ENCODE measurements at regions not wholly inside any gene's neighbourhood (a gene's known extent, or its start where the extent isn't known, plus 50 kb on each side); places are given as distances from the start of the nearest gene placed in this dataset.

DNA sequence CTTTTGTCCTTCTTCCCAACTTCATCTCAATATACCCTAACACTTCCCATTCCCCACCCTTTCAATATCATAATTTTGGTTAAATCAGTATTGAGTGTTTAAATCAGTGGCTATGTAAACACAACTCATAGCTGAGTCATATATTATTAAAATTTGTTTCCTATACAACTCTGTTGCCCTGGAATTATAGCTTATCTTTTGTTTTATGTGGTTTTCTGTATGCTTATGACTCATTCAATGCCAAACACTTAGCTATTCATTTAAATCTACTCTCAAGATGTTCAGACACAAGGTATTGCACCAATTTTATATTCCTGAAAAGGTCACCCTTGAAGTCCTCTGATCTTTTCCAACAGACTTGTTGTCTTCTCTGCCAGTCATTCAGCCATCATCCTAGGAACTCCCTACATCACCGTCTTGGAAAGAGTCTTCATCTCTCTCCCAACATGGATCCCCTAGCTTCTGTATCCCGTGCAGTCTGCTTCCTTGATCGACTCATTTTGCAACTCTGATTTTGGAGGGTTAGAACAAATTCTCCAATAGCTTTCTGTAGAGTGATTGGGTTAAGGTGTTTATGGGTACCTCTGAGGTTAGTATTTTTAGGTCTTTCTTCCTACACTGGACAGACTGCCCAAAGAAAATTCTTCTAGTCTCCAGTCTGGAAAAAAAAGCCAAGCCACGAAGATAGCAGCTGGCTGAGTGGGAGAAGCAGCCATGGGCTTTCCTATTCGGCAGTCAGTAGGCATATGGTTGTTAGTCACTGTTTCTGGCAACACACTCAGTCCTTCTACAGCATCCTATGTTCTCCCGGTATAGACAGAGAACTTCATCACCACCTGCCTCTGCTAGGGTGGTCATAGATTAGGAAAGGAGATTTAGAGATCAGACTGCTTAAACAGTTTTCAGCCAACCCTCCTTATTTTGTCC lies 102.1 kb downstream of the CRPPA start:
- Histone ChIP-seq H3K9ac (ENCODE audit: low read depth, low read length) (no peak overlapping the region), H3K36me3 (ENCODE audit: control insufficient read depth, insufficient read depth, low read length) (no peaks in the 10 kb centered on the region), H3K9me3 (ENCODE audit: control insufficient read depth, insufficient read depth, low read length) (no peaks in the 10 kb centered on the region), H3K27me3 (ENCODE audit: control insufficient read depth, insufficient read depth, low read length) (no peaks in the 10 kb centered on the region), H3K4me1 (ENCODE audit: control insufficient read depth, insufficient read depth, low read length) (no peaks in the 10 kb centered on the region), H3K27ac (ENCODE audit: low read depth, low read length) (no peak overlapping the region), H3K4me3 (ENCODE audit: low read depth, low read length) (no peak overlapping the region)

DNA sequence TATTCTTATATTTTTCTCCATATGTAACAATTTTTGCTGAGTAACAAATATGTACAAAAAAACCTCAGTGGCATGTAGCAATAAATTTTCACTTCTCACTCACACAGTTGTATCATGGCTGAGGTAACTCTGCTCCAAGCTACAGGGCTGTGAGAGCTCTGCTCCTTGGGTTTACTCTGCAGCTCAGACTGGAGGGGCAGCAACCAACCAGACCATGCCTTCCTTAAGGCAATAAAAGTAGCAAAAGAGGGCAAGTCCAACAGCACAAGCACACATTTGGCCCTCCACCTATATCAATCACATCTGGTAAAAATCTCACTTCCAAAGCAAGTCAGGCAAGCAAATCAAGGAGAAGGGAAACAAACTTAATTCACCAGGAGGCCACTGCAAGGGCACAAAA lies 102.9 kb downstream of the CRPPA start:
- H3K36me3 ChIP-seq (ENCODE audit: control insufficient read depth, insufficient read depth, low read length): no peaks in the 10 kb centered on the region
- H3K27me3 ChIP-seq (ENCODE audit: control insufficient read depth, insufficient read depth, low read length): no peaks in the 10 kb centered on the region
- H3K4me3 ChIP-seq (ENCODE audit: low read depth, low read length): no peak overlapping the region
- H3K27ac ChIP-seq (ENCODE audit: low read depth, low read length): no peak overlapping the region
- H3K4me1 ChIP-seq (ENCODE audit: control insufficient read depth, insufficient read depth, low read length): no peaks in the 10 kb centered on the region
- H3K9me3 ChIP-seq (ENCODE audit: control insufficient read depth, insufficient read depth, low read length): no peaks in the 10 kb centered on the region
- H3K9ac ChIP-seq (ENCODE audit: low read depth, low read length): no peak overlapping the region

- no peak overlapping the region for H3K27ac ChIP-seq (ENCODE audit: low read depth, low read length)
- no peak overlapping the region for H3K4me3 ChIP-seq (ENCODE audit: low read depth, low read length)
- no peaks in the 10 kb centered on the region for H3K27me3 ChIP-seq (ENCODE audit: control insufficient read depth, insufficient read depth, low read length)
- no peaks in the 10 kb centered on the region for H3K9me3 ChIP-seq (ENCODE audit: control insufficient read depth, insufficient read depth, low read length)
- no peak overlapping the region for H3K9ac ChIP-seq (ENCODE audit: low read depth, low read length)
- H3K4me1 ChIP-seq (ENCODE audit: control insufficient read depth, insufficient read depth, low read length): no peaks in the 10 kb centered on the region
- no peaks in the 10 kb centered on the region for H3K36me3 ChIP-seq (ENCODE audit: control insufficient read depth, insufficient read depth, low read length)
Observed at GRCh38 chr7:16317406-16317805, 103.9 kb downstream of the CRPPA start.

- no peak overlapping the region for H3K4me3 ChIP-seq (ENCODE audit: low read depth, low read length)
- H3K9ac ChIP-seq (ENCODE audit: low read depth, low read length): no peak overlapping the region
- H3K9me3 ChIP-seq (ENCODE audit: control insufficient read depth, insufficient read depth, low read length): no peaks in the 10 kb centered on the region
- no peaks in the 10 kb centered on the region for H3K36me3 ChIP-seq (ENCODE audit: control insufficient read depth, insufficient read depth, low read length)
- no peaks in the 10 kb centered on the region for H3K27me3 ChIP-seq (ENCODE audit: control insufficient read depth, insufficient read depth, low read length)
- H3K27ac ChIP-seq (ENCODE audit: low read depth, low read length): no peak overlapping the region
- no peaks in the 10 kb centered on the region for H3K4me1 ChIP-seq (ENCODE audit: control insufficient read depth, insufficient read depth, low read length)
Observed at GRCh38 chr7:16315280-16315679, 106.1 kb downstream of the CRPPA start.

DNA sequence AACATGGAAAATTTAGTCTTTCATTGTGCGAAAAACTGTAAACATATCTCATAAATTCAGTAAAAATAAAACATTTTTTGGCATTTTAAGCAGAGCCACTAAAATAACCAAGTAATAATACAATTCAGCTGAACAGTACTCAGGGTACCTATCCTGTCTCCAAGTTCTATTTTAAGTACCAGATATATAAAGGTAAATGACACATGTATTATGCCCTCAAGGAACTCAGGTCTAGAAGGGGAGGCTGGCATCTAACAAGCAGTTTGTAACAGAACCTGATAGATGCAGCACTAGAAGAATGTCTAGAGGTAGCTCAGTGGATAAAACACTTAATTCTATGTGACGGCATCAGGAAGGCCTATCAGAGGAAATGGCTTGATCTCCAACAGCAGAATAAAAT lies 112.2 kb downstream of the CRPPA start:
- no peak overlapping the region for H3K9ac ChIP-seq (ENCODE audit: low read depth, low read length)
- no peaks in the 10 kb centered on the region for H3K4me1 ChIP-seq (ENCODE audit: control insufficient read depth, insufficient read depth, low read length)
- H3K27ac ChIP-seq (ENCODE audit: low read depth, low read length): no peak overlapping the region
- H3K36me3 ChIP-seq (ENCODE audit: control insufficient read depth, insufficient read depth, low read length): no peaks in the 10 kb centered on the region
- no peak overlapping the region for H3K4me3 ChIP-seq (ENCODE audit: low read depth, low read length)
- H3K9me3 ChIP-seq (ENCODE audit: control insufficient read depth, insufficient read depth, low read length): no peaks in the 10 kb centered on the region
- H3K27me3 ChIP-seq (ENCODE audit: control insufficient read depth, insufficient read depth, low read length): no peaks in the 10 kb centered on the region

DNA sequence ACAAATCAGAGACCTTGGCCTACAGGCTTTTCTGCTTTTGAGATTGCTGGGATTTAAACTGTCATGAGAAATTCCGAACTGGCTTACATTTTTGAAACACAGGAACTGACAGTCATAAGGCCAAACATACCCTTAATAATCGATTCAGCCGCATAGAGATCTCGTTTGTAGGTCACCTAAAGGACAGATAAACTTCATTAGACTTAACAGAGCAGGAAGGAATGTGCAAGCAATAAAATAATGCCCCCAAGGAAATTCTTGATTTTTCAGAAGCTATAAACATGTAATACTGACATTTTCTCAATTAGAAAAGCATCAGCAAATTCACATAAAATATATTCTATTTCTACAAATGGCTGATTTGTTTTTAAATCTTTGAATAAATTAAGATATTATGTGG lies 120.0 kb downstream of the CRPPA start:
- Histone ChIP-seq H3K9me3 (ENCODE audit: control insufficient read depth, insufficient read depth, low read length) (no peaks in the 10 kb centered on the region), H3K27me3 (ENCODE audit: control insufficient read depth, insufficient read depth, low read length) (no peaks in the 10 kb centered on the region), H3K4me1 (ENCODE audit: control insufficient read depth, insufficient read depth, low read length) (no peaks in the 10 kb centered on the region), H3K27ac (ENCODE audit: low read depth, low read length) (no peak overlapping the region), H3K9ac (ENCODE audit: low read depth, low read length) (no peak overlapping the region), H3K4me3 (ENCODE audit: low read depth, low read length) (no peak overlapping the region), H3K36me3 (ENCODE audit: control insufficient read depth, insufficient read depth, low read length) (no peaks in the 10 kb centered on the region)

DNA sequence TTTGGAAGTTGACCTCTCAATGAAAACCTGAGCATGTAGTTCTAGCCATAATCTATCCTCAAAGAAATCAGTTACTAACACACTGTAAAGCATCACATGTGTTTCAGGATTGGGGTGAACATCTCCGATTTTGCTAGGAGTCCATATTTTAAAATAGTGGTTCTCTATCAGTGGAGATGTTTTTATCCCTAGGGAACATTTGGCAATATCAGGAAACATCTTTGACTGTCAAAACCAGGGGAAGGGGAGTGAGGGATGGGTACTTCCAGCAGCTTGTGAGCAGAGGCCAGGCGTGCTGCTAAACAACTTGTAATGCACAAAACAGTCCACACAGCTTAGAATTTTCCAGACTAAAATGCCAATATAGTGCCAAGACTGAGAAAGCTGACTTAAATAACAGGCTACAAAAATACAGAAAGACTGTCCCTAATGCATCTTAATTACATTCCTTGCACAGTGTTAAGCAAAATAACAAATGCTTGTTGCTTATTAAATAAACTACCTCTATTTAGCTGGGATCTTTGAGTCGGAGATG lies 120.9 kb downstream of the CRPPA start:
- Histone ChIP-seq H3K4me3 (ENCODE audit: low read depth, low read length) (no peak overlapping the region), H3K27ac (ENCODE audit: low read depth, low read length) (no peak overlapping the region), H3K9ac (ENCODE audit: low read depth, low read length) (no peak overlapping the region), H3K36me3 (ENCODE audit: control insufficient read depth, insufficient read depth, low read length) (no peaks in the 10 kb centered on the region), H3K4me1 (ENCODE audit: control insufficient read depth, insufficient read depth, low read length) (no peaks in the 10 kb centered on the region), H3K9me3 (ENCODE audit: control insufficient read depth, insufficient read depth, low read length) (no peaks in the 10 kb centered on the region), H3K27me3 (ENCODE audit: control insufficient read depth, insufficient read depth, low read length) (no peaks in the 10 kb centered on the region)

- Histone ChIP-seq H3K9me3 (ENCODE audit: control insufficient read depth, insufficient read depth, low read length) (no peaks in the 10 kb centered on the region), H3K36me3 (ENCODE audit: control insufficient read depth, insufficient read depth, low read length) (no peaks in the 10 kb centered on the region), H3K27me3 (ENCODE audit: control insufficient read depth, insufficient read depth, low read length) (no peaks in the 10 kb centered on the region), H3K27ac (ENCODE audit: low read depth, low read length) (no peak overlapping the region), H3K4me1 (ENCODE audit: control insufficient read depth, insufficient read depth, low read length) (no peaks in the 10 kb centered on the region), H3K4me3 (ENCODE audit: low read depth, low read length) (no peak overlapping the region), H3K9ac (ENCODE audit: low read depth, low read length) (no peak overlapping the region)
Observed at GRCh38 chr7:16299853-16300252, 121.5 kb downstream of the CRPPA start.

DNA sequence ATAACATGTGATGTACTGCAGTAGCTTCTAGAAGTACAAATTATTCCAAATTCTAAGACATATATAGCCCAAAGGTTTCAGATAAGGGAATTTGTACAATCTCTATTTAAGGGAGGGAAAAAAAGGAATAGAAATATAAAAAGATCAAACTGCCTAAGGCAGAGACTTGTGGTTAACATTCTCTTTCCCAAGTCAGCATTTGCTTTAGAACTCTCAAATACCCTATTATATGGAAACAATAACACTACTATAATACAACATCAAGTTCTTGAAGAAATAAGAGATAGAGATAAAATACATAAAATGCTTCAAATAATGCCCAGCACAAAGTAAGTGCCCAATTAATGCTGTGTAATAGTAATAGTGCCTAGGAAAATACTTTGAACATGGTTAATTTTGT lies 123.1 kb downstream of the CRPPA start:
- Histone ChIP-seq H3K9me3 (ENCODE audit: control insufficient read depth, insufficient read depth, low read length) (no peaks in the 10 kb centered on the region), H3K27me3 (ENCODE audit: control insufficient read depth, insufficient read depth, low read length) (no peaks in the 10 kb centered on the region), H3K27ac (ENCODE audit: low read depth, low read length) (no peak overlapping the region), H3K4me1 (ENCODE audit: control insufficient read depth, insufficient read depth, low read length) (no peaks in the 10 kb centered on the region), H3K4me3 (ENCODE audit: low read depth, low read length) (no peak overlapping the region), H3K36me3 (ENCODE audit: control insufficient read depth, insufficient read depth, low read length) (no peaks in the 10 kb centered on the region), H3K9ac (ENCODE audit: low read depth, low read length) (no peak overlapping the region)

DNA sequence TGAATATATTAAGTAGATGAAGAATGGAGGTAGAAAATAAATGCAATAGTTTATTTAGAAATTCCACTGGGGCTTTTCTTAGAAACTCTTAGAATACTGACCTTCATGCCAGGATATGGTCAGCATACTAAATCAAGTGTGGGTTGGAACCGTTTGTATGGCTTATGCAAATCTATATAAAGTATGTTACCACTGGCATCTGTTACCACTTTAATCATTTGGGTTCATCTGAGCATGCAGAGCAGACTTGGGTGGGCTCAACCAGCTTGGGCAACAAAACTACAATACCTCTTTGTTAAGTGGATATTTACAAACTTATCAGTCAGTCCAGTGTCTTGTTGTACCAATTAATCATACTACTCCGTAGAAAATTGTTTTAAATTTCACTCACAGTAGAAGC lies 125.8 kb downstream of the CRPPA start:
- H3K9ac ChIP-seq (ENCODE audit: low read depth, low read length): no peak overlapping the region
- no peak overlapping the region for H3K4me3 ChIP-seq (ENCODE audit: low read depth, low read length)
- H3K27ac ChIP-seq (ENCODE audit: low read depth, low read length): no peak overlapping the region
- H3K4me1 ChIP-seq (ENCODE audit: control insufficient read depth, insufficient read depth, low read length): no peaks in the 10 kb centered on the region
- H3K27me3 ChIP-seq (ENCODE audit: control insufficient read depth, insufficient read depth, low read length): no peaks in the 10 kb centered on the region
- H3K36me3 ChIP-seq (ENCODE audit: control insufficient read depth, insufficient read depth, low read length): no peaks in the 10 kb centered on the region
- H3K9me3 ChIP-seq (ENCODE audit: control insufficient read depth, insufficient read depth, low read length): no peaks in the 10 kb centered on the region

DNA sequence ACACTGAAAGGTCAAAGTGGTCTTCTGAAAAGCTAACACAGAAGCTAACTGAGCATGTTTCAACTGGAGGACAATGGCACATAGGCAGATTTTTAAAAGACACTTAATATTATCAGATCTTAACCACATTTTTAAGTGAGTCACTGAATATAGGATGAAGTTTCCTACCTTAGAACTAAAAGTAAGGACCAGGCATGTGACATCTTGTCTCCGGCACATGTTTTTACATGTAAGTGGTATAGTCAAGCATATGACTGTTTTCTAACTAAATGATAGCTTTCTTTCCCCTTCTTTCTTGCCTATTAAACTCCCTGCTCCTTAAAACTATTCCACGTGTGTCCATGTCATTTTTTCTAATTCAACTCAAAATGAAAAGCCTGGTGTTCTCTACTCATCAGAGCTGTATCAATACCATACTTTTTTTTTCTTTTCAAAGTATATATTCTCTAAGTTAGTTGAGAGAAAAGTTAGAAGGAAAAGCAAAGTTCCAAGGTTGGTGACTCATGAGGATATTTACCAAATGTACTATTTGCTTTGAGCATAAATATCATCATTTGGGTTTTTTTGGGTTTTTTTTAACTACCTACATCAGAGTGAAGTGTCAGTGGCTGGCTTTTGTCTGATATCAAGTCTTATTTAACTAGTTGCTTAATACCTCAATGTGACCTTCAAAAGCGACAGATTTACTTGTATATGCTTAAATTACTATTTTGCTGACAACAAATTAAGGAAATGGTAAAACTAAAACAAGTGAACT lies 127.5 kb downstream of the CRPPA start:
- no peak overlapping the region for H3K9ac ChIP-seq (ENCODE audit: low read depth, low read length)
- no peak overlapping the region for H3K4me3 ChIP-seq (ENCODE audit: low read depth, low read length)
- H3K27me3 ChIP-seq (ENCODE audit: control insufficient read depth, insufficient read depth, low read length): no peaks in the 10 kb centered on the region
- H3K27ac ChIP-seq (ENCODE audit: low read depth, low read length): no peak overlapping the region
- no peaks in the 10 kb centered on the region for H3K9me3 ChIP-seq (ENCODE audit: control insufficient read depth, insufficient read depth, low read length)
- H3K36me3 ChIP-seq (ENCODE audit: control insufficient read depth, insufficient read depth, low read length): no peaks in the 10 kb centered on the region
- no peaks in the 10 kb centered on the region for H3K4me1 ChIP-seq (ENCODE audit: control insufficient read depth, insufficient read depth, low read length)
